GM10248 (cell line): ENCODE measurements at regions not wholly inside any gene's neighbourhood (a gene's known extent, or its start where the extent isn't known, plus 50 kb on each side); places are given as distances from the start of the nearest gene placed in this dataset.

Experiments used
- CTCF ChIA-PET: fragments of 300-600 bp; sonication (Branson Sonifier 250); formaldehyde crosslinking; extraction: SDS; loops from one replicate; lab custom pipeline; 2021; ENCODE audit warnings: antibody characterized with exemption; lab: Yijun Ruan, JAX
- POLR2A ChIA-PET: fragments of 350-650 bp; sonication (Branson Sonifier 250); formaldehyde crosslinking; extraction: SDS; loops from one replicate; lab custom pipeline; 2020; ENCODE audit warnings: antibody characterized with exemption; lab: Yijun Ruan, JAX
- DNase-seq: peaks from one replicate; pipeline ENCODE4 v3.0.0; 2012; ENCODE audit errors: extremely low spot score
- CTCF ChIP-seq: IDR thresholded peaks from 2 replicates; pipeline ENCODE4 v1.5.1; 2012; ENCODE audit warnings: mild to moderate bottlenecking, low read depth; ENCODE audit errors: extremely low read depth, missing control alignments, control extremely low read depth

- no peak for TF ChIP-seq CTCF
- DNase-seq, result no peak
- CTCF ChIA-PET, result no interaction called here
- POLR2A ChIA-PET, result no interaction called here
Measured at GRCh38 chr9:117473293-117473692, 58.4 kb upstream of the ASTN2 start.

- CTCF ChIA-PET, result interaction anchor here (0.9 kb wide), 1 partner anchor 17 kb away, joined by 3 read pairs; no protein-coding TSS in a partner anchor
Measured at GRCh38 chr9:117470902-117471301, 56.0 kb upstream of the ASTN2 start.

GRCh38 chr9:117470455-117470854 is 55.6 kb upstream of the ASTN2 start:
- DNase-seq, result no peak
- ChIA-PET POLR2A (no interaction called here), CTCF (interaction anchor here (0.9 kb wide), 1 partner anchor 17 kb away, joined by 3 read pairs; no protein-coding TSS in a partner anchor)
- TF ChIP-seq CTCF, result no peak

More at GRCh38 chr9:117470902-117471301, 56.0 kb upstream of the ASTN2 start:
- TF ChIP-seq CTCF, result no peak
- no peak for DNase-seq
- POLR2A ChIA-PET, result no interaction called here

- ChIA-PET POLR2A (no interaction called here), CTCF (no interaction called here)
- DNase-seq, result no peak
- no peak for TF ChIP-seq CTCF
Measured at GRCh38 chr9:117466111-117466510, 51.3 kb upstream of the ASTN2 start.

GRCh38 chr9:117465706-117466105 is 50.8 kb upstream of the ASTN2 start:
- TF ChIP-seq CTCF, result no peak
- DNase-seq, result no peak
- ChIA-PET CTCF (interaction anchor here (1.1 kb wide), 1 partner anchor 22 kb away, joined by 3 read pairs; no protein-coding TSS in a partner anchor), POLR2A (no interaction called here)

GRCh38 chr9:117464941-117465616 is 50.2 kb upstream of the ASTN2 start:
- POLR2A ChIA-PET, result no interaction called here

More at GRCh38 chr9:117464941-117465616, 50.2 kb upstream of the ASTN2 start:
- no peak for TF ChIP-seq CTCF
- no peak for DNase-seq
- CTCF ChIA-PET, result interaction anchor here (1.0 to 1.1 kb wide), 2 partner anchors 12 to 23 kb away, joined by 3 read pairs; no protein-coding TSS in a partner anchor
